ENCODE measurements at regions not wholly inside any gene's neighbourhood (a gene's known extent, or its start where the extent isn't known, plus 50 kb on each side); places are given as distances from the start of the nearest gene placed in this dataset.

GRCh38 chr3:72341380-72341770 lies 506.9 kb downstream of the SHQ1 start:
- no peak for DNase-seq (ENCODE audit: low read depth)

- no peak for DNase-seq (ENCODE audit: low read depth)
Observed at GRCh38 chr3:72340476-72341379, 507.5 kb downstream of the SHQ1 start.

- no peak for DNase-seq (ENCODE audit: low read depth)
Observed at GRCh38 chr3:72340056-72340455, 508.2 kb downstream of the SHQ1 start.

DNA sequence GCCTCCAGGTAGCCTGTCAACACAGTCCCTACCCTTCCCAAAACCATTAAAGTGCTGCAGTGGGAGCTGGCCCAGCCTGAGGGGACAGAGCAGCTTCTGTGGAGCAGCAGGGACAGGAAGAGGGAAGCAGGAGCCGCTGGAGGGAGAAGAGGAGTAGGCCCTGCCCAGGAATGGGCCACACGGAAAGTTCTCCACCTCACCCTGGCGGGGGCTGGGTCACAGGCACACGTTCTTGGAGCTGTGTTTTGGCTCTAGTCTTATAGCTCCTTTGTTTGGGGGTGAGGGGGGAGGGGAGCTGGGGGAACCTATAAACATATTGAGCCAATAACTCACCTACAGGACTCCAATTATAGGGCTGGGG lies 508.6 kb downstream of the SHQ1 start:
- no peak for DNase-seq (ENCODE audit: low read depth)

GRCh38 chr3:72338942-72339669 lies 509.1 kb downstream of the SHQ1 start:
- no peak for DNase-seq (ENCODE audit: low read depth)

GRCh38 chr3:72338082-72338941 lies 509.9 kb downstream of the SHQ1 start:
- DNase-seq (ENCODE audit: low read depth), result peak; percentile 18

- no peak for DNase-seq (ENCODE audit: low read depth)
Observed at GRCh38 chr3:72337480-72337855, 510.8 kb downstream of the SHQ1 start.

DNA sequence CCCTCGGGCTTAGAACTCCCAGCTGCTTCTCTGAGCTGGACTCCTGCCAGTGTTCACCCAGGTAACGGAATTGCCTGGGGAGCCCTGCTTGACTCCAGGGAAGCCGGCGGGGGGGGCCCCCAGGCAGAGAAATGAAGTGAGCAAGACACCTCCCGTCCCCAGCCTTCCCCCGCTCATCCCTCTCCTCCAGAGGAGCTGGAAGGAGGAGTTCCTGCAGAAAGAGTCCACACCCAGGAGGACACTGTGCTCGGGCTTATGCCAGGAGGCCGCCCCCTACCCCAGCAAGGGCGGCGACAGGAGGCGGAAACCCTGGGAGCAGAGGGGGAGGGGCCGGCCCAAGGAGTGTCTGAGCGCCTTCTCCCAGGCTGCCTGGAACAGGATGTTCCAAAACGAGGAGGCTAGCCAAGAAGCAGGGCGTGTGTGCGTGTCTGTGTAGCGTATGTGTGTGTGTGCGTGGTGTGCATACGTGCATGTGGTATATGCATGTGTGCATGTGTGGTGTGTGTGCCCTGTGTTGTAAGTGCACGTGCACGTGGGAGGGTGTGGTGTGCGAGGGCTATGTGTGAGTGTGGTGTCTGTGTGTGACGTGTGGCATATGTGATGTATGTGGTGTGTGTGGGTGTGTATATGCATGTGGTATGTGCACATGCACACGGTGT lies 511.3 kb downstream of the SHQ1 start:
- no peak for DNase-seq (ENCODE audit: low read depth)

DNA sequence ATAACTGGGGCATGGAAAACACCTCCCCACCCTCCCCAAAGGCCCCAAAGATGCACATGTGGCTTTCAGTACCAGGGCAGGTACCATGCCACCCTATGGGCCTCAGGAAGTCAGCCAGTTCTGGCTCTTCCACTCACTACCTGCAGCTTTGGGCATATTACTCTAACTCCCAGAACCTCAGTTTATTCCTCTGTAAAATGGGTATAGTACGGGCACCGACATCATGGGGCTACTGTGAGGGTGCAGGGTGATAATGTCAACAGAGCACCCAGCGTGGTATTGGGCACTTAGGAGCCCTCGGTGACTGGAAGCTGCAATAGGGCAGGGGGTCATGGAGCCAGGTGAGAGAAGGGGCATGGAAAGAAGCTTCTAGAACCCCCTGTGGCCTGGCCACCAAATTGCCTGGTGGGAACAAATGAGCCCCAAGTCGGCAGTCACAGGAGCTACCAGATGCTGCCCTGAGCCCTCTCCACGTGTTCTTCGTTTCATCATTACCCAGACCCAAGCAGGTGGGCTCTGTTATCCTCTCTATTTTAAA lies 512.1 kb downstream of the SHQ1 start:
- no peak for DNase-seq (ENCODE audit: low read depth)

GRCh38 chr3:72335458-72336095 lies 512.7 kb downstream of the SHQ1 start:
- no peak for DNase-seq (ENCODE audit: low read depth)

GRCh38 chr3:72334681-72335457 lies 513.4 kb downstream of the SHQ1 start:
- no peak for DNase-seq (ENCODE audit: low read depth)

DNA sequence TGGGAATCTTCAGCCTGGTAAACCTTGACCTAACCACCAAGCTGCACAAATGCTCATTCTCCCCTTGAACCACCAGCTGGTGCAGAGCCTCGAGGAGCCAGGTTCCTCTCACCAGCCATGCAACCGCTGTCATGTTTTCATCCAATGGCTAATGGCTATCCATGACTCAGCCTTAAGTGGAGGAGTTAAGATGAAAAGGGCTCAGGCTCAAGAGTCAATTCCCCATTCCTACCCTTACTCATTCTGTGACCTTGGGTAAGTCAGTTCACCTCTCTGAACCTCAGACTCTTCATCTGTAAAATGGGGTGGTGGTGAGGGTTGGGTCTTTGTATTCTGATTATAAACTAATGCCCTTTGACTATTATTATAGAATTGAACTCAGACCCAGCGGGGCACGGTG lies 515.6 kb downstream of the SHQ1 start:
- no peak for DNase-seq (ENCODE audit: low read depth)

DNA sequence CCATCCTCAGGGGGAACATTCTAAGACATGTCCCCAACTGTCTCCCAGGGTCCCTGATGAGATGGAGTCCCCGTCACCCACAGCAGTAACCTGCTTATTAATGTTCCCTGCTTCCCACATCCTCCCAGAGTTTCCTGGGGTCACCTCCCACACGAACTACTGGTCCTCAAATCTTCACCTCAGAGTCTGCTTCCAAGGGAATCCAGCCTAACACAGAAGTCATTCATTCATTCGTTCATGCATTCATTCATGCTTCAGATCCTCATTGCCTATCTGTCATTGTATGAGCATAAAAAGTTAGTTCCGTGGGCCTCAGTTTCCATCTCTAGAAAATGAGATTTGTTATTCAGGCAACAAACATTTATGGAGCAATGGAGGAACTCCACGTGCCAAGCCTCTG lies 516.2 kb downstream of the SHQ1 start:
- no peak for DNase-seq (ENCODE audit: low read depth)

DNA sequence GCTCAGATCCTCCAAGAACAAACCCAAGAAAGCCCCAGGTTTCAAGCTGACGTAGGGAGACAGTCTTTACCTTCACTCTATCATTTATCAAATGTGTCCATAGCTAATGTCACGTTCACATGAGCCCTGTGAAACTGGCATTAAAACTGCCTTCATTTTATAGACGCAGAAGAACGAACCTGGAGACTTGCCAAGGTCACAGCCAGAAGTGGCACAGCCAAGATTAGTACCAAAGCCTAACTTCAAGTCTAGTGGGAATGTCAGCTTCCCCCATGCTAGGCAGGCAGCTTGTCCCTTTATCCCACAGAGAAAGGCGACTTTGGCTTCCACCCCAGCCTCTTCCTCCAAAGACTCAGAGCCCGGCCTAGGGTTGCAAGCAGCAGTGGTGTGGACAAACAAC lies 517.2 kb downstream of the SHQ1 start:
- no peak for DNase-seq (ENCODE audit: low read depth)

DNA sequence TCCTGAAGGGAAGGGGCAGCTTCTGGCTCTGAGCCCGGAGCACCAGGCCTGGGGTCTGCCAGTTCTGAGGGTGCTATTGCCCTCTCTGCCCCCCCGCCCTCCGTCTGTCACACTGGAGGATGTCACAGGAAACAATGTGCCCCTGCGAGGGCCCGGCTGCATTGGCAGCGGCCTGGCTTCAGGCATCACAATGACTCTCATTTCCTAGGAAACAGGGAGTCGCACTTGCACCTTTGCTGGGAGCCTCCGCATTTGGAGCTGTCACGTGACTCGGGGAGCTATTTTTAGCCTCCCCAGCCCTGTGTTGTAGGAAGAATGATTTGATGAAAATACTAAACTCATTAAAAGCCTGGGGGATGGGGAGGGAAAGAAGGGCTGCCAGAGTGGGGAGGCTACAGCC lies 518.9 kb downstream of the SHQ1 start:
- DNase-seq (ENCODE audit: low read depth), result no peak

DNA sequence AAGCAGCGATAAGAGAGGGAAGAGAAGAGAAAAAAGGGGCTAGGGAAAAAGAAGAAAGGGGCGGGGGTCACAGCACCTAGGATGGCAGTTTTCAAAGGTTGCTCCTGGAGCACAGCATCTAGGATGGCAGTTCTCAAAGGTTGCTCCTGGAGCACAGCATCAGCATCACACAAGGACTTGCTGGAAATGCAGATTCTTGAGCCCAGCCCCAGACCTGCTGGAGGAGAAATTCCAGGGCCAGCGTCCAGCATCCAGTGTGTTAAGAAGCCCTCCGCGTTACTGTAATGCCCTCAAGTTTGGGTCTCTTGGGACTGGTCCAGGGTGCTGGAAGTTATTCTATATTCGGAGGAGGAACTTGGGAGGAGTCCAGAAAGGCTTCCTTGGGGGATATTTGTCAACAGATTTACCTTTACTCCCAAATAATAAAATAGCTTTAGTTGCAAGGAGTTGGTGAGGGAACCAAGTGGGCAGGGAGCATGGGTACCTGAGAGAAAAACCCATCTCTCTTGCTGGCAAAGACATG lies 519.4 kb downstream of the SHQ1 start:
- DNase-seq (ENCODE audit: low read depth), result no peak

GRCh38 chr3:72327008-72327407 lies 521.2 kb downstream of the SHQ1 start:
- DNase-seq (ENCODE audit: low read depth), result no peak

DNA sequence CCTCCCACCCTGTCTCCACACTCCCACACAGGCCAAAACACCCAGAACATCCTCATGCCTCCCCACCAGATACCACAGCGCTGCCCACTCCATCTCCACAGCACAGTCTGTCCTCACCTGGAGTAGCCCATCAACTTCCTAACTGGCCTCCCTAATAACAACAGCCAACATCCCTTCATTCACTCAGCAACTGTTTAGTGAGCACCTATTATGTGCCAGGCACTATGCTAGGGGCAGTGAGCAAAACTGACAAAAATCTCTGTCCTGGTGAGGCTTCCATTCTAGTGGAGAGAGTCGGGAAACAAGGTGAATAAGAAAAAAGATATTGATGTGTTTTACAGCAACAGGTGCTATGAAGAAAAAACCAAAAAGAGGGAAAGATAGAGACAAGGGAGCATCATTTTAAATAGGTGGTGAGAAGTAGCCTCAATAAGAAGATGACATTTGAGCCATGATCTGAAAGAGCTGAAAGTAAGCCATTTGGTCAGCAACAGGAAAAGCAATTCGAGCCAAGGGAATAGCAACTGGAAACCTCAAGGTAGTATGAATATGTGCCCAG lies 523.9 kb downstream of the SHQ1 start:
- DNase-seq (ENCODE audit: low read depth), result no peak

- DNase-seq (ENCODE audit: low read depth), result no peak
Observed at GRCh38 chr3:72323773-72324172, 524.5 kb downstream of the SHQ1 start.

Measured in stimulated activated CD8-positive, alpha-beta memory T cell treated with anti-CD3 and anti-CD28 coated beads, Interleukin-15, amount 100 ng/mL, for 24 hours (primary cell).